Endometrium (tissue), 2 donors: ENCODE measurements at regions not wholly inside any gene's neighbourhood (a gene's known extent, or its start where the extent isn't known, plus 50 kb on each side); places are given as distances from the start of the nearest gene placed in this dataset.

Experiments used
- FAIRE-seq: peaks from 2 replicates; lab custom pipeline; 2012; peaks lifted over from hg19 to GRCh38; lab: Jason Lieb, UNC
- donor health status: control.
- donor health status: control.

GRCh38 chr1:232414100-232414499 is 215.8 kb downstream of the SIPA1L2 start:
- no peak for FAIRE-seq

- FAIRE-seq = no peak
These were observed 216.3 kb downstream of the SIPA1L2 start for GRCh38 chr1:232413674-232414073.

GRCh38 chr1:232409584-232409983 is 220.3 kb downstream of the SIPA1L2 start:
- no peak for FAIRE-seq

- no peak for FAIRE-seq
These were observed 222.8 kb downstream of the SIPA1L2 start for GRCh38 chr1:232407120-232407519.

GRCh38 chr1:232405781-232406180 is 224.2 kb downstream of the SIPA1L2 start:
- FAIRE-seq = no peak

GRCh38 chr1:232404981-232405731 is 224.8 kb downstream of the SIPA1L2 start:
- FAIRE-seq = no peak

GRCh38 chr1:232404227-232404626 is 225.7 kb downstream of the SIPA1L2 start:
- no peak for FAIRE-seq

GRCh38 chr1:232403017-232403714 is 226.8 kb downstream of the SIPA1L2 start:
- FAIRE-seq = no peak

- no peak for FAIRE-seq
These were observed 231.1 kb downstream of the SIPA1L2 start for GRCh38 chr1:232398823-232399222.

GRCh38 chr1:232393444-232394146 is 236.3 kb downstream of the SIPA1L2 start:
- FAIRE-seq = peak; percentile 95

GRCh38 chr1:232393010-232393409 is 236.9 kb downstream of the SIPA1L2 start:
- no peak for FAIRE-seq

- no peak for FAIRE-seq
These were observed 239.3 kb downstream of the SIPA1L2 start for GRCh38 chr1:232390590-232390989.

- no peak for FAIRE-seq
These were observed 240.2 kb downstream of the SIPA1L2 start for GRCh38 chr1:232389744-232390143.

- no peak for FAIRE-seq
These were observed 241.6 kb downstream of the SIPA1L2 start for GRCh38 chr1:232388363-232388762.

- no peak for FAIRE-seq
These were observed 243.0 kb downstream of the SIPA1L2 start for GRCh38 chr1:232386721-232387510.

- no peak for FAIRE-seq
These were observed 243.6 kb downstream of the SIPA1L2 start for GRCh38 chr1:232386294-232386693.

- no peak for FAIRE-seq
These were observed 244.7 kb downstream of the SIPA1L2 start for GRCh38 chr1:232385221-232385620.

- FAIRE-seq = no peak
These were observed 245.6 kb downstream of the SIPA1L2 start for GRCh38 chr1:232384171-232384883.

- no peak for FAIRE-seq
These were observed 246.3 kb downstream of the SIPA1L2 start for GRCh38 chr1:232383455-232384123.

GRCh38 chr1:232382671-232383070 is 247.3 kb downstream of the SIPA1L2 start:
- no peak for FAIRE-seq
